Thoracic aorta (tissue), 2 donors: ENCODE measurements at regions not wholly inside any gene's neighbourhood (a gene's known extent, or its start where the extent isn't known, plus 50 kb on each side); places are given as distances from the start of the nearest gene placed in this dataset.

Source experiments
- ATAC-seq: fragments of 150-250 bp; one replicate; pipeline ENCODE4 v1.8.0; 2017; ENCODE audit warnings: low read depth; ENCODE audit not compliant: insufficient number of reproducible peaks, low FRiP score
- DNase-seq: peaks from one replicate; pipeline ENCODE4 v3.0.0-alpha.2; 2020; ENCODE audit warnings: low spot score
- H3K27ac ChIP-seq, 2 donors: fragments of 200-600 bp; sonication (generic); 1 replicate in 1 of 2; 2 replicates in 1 of 2; pipeline ENCODE4 v1.5.1; 2016; ENCODE audit warnings: mild to moderate bottlenecking in 2 of 2, moderate library complexity in 2 of 2
- H3K27me3 ChIP-seq: fragments of 200-600 bp; sonication (generic); replicated peaks from 2 replicates; pipeline ENCODE4 v1.6.0; 2016; ENCODE audit warnings: mild to moderate bottlenecking; ENCODE audit not compliant: insufficient read depth
- H3K36me3 ChIP-seq: fragments of 200-600 bp; sonication (generic); one replicate; pipeline ENCODE4 v1.5.1; 2016
- H3K4me1 ChIP-seq, 2 donors: fragments of 200-600 bp; sonication (generic); 1 replicate in 1 of 2; 2 replicates in 1 of 2; pipeline versions ENCODE4 v1.5.1 to v1.6.0; 2016; ENCODE audit warnings: low read depth in 2 of 2, mild to moderate bottlenecking in 1 of 2; ENCODE audit not compliant: control insufficient read depth in 1 of 2
- H3K4me3 ChIP-seq: fragments of 200-600 bp; sonication (generic); 2 replicates; pipeline ENCODE4 v1.5.1; 2016; ENCODE audit warnings: mild to moderate bottlenecking
- H3K9me3 ChIP-seq: fragments of 200-600 bp; sonication (generic); 2 replicates; pipeline ENCODE4 v1.5.1; 2016
- TF ChIP-seq, protein P1 (sequence below): fragments of 200-600 bp; sonication (generic); IDR thresholded peaks from one replicate; pipeline ENCODE4 v1.5.1; 2019; ENCODE audit warnings: antibody characterized with exemption

- Histone ChIP-seq H3K9me3 (no peaks in the 10 kb centered on the region), H3K27me3 (no peaks in the 10 kb centered on the region), H3K4me1 (no peaks in the 10 kb centered on the region), H3K4me3 (no peak overlapping the region), H3K36me3 (no peaks in the 10 kb centered on the region), H3K27ac (no peak overlapping the region)
- DNase-seq (no peak), ATAC-seq (no peak)
- TF ChIP-seq, protein P1, sequence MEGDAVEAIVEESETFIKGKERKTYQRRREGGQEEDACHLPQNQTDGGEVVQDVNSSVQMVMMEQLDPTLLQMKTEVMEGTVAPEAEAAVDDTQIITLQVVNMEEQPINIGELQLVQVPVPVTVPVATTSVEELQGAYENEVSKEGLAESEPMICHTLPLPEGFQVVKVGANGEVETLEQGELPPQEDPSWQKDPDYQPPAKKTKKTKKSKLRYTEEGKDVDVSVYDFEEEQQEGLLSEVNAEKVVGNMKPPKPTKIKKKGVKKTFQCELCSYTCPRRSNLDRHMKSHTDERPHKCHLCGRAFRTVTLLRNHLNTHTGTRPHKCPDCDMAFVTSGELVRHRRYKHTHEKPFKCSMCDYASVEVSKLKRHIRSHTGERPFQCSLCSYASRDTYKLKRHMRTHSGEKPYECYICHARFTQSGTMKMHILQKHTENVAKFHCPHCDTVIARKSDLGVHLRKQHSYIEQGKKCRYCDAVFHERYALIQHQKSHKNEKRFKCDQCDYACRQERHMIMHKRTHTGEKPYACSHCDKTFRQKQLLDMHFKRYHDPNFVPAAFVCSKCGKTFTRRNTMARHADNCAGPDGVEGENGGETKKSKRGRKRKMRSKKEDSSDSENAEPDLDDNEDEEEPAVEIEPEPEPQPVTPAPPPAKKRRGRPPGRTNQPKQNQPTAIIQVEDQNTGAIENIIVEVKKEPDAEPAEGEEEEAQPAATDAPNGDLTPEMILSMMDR: no peak
Observed at GRCh38 chr11:44408141-44408540, 98.2 kb upstream of the ALX4 start.

DNA sequence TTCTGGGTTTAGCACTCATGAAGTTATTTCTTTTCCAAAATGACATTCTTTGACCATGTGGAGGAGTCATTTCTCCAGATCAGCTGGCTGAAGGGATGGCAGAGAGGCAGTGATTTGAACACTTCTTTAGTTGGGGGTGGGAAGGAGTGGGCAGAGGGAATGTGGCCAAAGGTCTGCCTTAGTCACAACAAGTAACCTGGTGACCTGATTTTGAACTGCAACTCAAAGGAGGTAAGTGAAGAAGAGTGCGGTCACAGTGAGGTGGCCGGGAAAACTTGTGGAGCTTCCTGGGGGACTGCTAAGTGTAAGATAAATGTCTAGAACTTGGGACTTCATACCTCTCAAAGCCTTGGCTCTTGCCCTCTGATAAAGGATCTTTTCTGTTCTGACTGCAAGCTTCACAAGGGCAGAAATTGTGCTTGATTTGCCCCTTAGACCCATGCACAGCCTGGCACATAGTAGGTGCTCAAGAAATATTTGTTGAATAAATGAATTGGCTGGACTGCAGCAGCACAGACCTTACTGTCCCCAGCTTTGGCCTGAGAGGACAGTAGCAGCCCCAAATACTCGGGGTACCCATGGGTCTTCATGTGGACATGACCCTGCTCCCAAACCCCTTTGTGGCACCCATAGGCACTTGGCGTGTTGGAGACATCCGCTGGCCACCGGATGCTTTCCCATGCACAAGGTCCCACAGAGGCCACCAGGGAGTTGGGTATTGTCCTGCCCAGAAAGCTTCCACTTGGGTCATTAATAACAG lies 99.0 kb upstream of the ALX4 start:
- no peaks in the 10 kb centered on the region for H3K9me3 ChIP-seq
- TF ChIP-seq, protein P1: no peak
- no peak overlapping the region for H3K4me3 ChIP-seq
- ATAC-seq: no peak
- DNase-seq: no peak
- no peak overlapping the region for H3K27ac ChIP-seq
- no peaks in the 10 kb centered on the region for H3K4me1 ChIP-seq
- H3K27me3 ChIP-seq: no peaks in the 10 kb centered on the region
- H3K36me3 ChIP-seq: no peaks in the 10 kb centered on the region

- Histone ChIP-seq H3K4me1 (no peaks in the 10 kb centered on the region), H3K27ac (no peak overlapping the region), H3K27me3 (no peaks in the 10 kb centered on the region), H3K36me3 (no peaks in the 10 kb centered on the region), H3K9me3 (no peaks in the 10 kb centered on the region), H3K4me3 (no peak overlapping the region)
- no peak for ATAC-seq
- TF ChIP-seq, protein P1: no peak
- DNase-seq: no peak
Observed at GRCh38 chr11:44409558-44410236, 99.8 kb upstream of the ALX4 start.

GRCh38 chr11:44416776-44417175 lies 106.8 kb upstream of the ALX4 start:
- no peak overlapping the region for H3K27ac ChIP-seq
- no peak for ATAC-seq
- H3K36me3 ChIP-seq: no peaks in the 10 kb centered on the region
- H3K9me3 ChIP-seq: no peaks in the 10 kb centered on the region
- TF ChIP-seq, protein P1: no peak
- DNase-seq: no peak
- no peaks in the 10 kb centered on the region for H3K27me3 ChIP-seq
- H3K4me3 ChIP-seq: no peak overlapping the region
- H3K4me1 ChIP-seq: no peaks in the 10 kb centered on the region

DNA sequence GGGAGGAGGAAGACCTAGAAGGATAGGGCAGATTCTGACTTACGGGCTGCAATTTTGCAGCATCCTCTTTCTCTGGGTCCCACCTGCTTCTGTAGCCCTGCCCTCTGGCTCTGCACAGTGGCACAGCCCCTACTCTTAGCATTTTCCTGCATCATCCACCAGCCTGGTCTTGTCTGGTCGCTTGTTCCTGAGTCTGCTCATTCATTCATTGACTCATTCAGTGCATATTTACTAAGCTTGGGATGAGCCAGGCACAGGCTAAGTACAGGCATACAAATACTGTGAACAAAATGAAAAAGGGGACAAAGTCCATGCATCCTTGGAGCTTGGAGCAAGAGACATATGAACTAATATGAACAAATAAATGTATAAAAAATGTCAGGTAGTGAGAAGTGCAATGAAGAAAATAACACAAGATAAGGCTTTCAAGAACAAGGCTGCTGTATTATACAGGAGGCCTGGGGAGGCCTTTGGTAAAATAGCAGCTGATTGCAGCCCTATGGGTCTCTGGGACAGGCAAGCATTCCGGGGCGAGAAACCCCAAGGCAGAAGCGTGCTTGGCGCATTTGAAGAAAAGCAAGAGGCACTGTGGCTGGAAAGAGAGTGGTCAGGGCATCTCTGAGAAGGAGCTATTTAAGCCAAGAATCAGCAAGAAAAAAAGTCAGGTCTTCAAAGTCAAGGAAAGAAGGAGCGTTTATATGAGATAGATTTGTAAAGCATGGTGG lies 108.0 kb upstream of the ALX4 start:
- Histone ChIP-seq H3K36me3 (no peaks in the 10 kb centered on the region), H3K4me3 (no peak overlapping the region), H3K27me3 (no peaks in the 10 kb centered on the region), H3K4me1 (no peaks in the 10 kb centered on the region), H3K27ac (no peak overlapping the region), H3K9me3 (no peaks in the 10 kb centered on the region)
- no peak for DNase-seq
- no peak for ATAC-seq
- TF ChIP-seq, protein P1: no peak
